ENCODE measurements at regions not wholly inside any gene's neighbourhood (a gene's known extent, or its start where the extent isn't known, plus 50 kb on each side); places are given as distances from the start of the nearest gene placed in this dataset.

GRCh38 chr9:97747201-97747965 is 50.2 kb upstream of the XPA start:
- DNase-seq: no peak

GRCh38 chr9:97748525-97748924 is 51.4 kb upstream of the XPA start:
- DNase-seq: no peak

- no peak for DNase-seq
These were observed 52.8 kb upstream of the XPA start for GRCh38 chr9:97749928-97750327.

DNA sequence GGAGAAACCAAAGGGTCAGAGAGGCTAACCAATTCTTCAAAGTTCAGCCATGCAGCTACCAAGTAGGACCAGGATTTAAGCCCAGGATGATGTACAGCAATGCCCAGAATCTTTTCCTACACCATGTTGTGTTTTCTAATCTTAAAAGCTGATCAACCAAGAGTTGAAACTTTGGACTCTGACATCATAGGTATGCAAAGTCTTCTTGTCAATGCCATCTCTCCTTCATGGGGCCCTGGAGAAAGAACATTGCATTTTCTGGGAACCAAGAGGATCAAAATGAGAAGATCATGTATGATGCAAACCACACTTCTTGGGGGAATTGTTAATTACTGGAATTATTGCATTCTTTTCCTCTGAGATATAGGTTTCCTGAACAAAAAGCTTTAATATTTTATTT is 54.4 kb upstream of the XPA start:
- no peak for DNase-seq

DNA sequence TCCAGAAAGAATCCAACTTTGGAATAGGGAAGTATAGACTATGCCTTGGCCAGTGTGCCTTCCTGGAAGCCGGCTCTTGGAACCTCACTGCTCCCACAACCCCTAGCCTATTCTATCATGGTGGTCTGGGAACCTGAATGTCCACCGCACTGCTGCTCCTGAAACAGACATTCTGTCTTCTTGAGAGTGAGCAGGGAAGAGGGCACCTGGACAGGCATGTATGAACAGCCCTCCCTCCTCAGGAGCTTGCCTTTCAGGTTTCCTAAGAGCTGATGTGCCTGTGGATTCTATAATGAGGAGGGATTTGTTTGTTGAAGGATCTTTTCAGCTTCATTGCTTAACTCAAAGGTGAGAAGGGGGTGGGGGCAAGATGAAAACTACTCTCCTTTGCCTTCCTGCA is 55.1 kb upstream of the XPA start:
- no peak for DNase-seq

DNA sequence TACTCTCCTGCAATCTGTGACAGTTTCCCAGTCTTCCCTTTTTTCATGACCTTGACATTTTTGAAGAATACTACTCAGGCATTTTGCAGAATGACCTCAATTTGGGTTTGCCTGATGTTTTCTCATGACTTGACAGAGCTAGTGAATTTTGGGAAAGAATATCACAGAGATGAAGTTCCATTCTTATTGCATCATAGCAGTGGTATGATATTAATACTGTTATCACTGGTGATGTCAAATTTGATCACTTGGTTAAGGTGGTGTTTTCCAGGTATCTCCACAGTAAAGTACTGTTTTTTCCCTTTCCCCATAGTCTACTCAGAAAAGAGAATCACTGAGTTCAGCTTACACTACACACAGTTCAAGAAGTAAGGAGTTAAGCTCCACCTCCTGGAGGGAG is 56.2 kb upstream of the XPA start:
- no peak for DNase-seq

DNA sequence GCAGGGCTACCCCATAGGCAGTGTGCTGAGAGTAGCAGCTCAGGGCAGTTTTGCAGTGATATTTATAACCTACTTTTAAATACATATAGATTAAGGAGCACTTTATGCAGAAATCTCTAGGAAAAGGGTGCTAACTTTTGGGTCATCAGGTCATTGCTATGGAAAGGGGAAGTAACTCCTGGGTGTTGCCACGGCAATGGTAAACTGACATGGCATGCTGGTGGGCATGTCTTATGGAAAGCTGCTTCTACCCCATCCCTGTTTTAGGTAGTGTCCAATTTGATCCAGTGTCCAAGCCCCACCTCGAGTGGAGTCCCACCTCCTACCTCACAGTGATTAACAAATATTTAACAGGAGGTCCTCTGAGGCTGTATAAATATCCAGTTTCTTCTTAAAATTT is 56.8 kb upstream of the XPA start:
- DNase-seq: no peak

- DNase-seq: no peak
These were observed 58.6 kb upstream of the XPA start for GRCh38 chr9:97755618-97756267.

GRCh38 chr9:97756991-97757390 is 59.9 kb upstream of the XPA start:
- no peak for DNase-seq

GRCh38 chr9:97758334-97758916 is 61.3 kb upstream of the XPA start:
- no peak for DNase-seq

DNA sequence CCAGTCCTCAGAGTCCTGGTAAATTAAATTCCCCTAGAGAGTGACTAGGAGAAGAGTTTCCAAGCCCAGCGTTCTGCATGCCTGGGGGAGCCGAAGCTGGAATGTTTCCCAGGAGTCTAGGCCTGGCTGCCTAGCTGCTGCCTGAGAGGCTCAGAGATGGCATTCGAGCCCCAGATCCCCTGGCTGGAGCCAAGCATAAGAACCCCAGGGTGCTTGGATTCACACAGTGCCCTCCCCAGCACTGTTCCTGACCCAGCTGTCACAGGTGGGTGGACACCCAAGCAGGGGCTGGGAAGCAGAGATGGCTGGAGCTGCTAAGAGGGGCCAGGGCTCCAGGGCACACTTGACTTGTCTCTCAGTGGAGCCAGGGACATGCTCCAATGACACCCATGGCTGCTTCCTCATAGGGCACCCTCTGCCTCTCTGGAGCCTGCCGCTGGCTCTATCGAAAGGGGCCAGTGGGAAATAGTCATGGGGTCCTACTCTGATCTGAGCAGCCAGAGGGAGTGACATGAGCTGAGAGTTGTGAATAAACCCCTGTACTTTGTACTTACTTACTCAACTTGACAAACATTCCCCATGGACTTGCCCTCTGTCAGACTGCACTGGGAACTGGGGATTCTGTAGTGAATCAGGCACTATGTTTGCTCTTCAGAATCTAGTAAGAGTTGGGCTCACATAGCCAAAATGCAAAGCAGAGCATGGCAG is 62.6 kb upstream of the XPA start:
- no peak for DNase-seq

GRCh38 chr9:97761056-97761598 is 64.0 kb upstream of the XPA start:
- DNase-seq: no peak

- no peak for DNase-seq
These were observed 64.7 kb upstream of the XPA start for GRCh38 chr9:97761879-97762278.

DNA sequence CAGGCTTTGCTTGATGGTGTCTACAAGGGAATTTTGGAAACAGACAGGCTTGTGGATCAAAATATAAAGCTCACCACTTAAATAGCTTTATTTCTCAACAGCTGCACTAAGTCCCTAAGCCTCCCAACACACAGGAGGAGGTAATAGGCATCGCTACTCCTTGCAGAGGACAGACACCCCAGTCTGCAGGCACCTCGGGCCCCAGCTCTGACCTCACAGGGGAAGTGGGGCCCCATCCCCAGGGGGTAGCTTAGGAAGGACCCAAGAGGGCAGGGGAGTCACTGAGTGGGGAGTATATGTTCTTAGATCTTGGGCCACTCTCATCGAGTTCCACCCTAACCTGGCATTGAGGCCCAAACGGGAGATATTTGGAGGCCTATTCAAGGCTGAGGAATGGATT is 66.7 kb upstream of the XPA start:
- no peak for DNase-seq

DNA sequence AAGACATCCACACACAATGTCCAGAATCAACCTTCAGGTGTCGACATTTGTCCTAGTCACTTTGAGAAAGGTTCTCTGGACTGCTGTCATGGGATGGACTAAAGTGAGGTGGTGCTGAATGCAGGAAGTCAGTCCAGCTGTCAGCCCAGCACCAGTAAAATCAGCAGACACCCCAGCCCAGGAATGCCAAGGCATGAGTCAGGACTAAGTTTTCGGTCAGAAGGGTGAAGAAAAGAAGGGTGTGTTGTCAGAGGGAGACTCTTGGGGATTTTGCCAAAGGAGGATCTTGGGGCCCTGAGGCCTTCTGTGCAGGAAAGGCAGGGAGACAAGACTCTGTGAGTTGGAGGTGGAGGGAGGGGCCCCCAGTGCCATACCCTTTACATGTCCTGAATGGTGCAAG is 69.0 kb upstream of the XPA start:
- DNase-seq: no peak

DNA sequence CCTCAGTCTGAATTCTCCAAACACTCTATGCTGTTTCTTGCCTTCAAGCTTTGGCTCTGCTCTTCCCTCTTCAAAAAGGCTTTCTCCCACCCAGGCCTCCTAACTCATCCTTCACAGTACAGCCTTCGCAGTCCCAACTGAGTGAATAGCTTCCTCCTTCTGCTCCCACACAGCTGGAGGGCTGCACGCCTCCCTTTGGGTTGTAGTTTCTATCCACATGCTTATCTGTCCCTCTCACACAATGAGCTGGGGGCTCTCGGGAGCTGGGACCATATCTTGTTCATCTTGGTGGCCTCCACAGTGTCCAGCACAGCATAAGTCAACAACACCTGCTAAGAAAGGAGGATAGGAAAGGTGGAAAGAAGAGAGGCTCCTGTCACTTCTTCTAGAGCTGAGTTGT is 69.5 kb upstream of the XPA start:
- no peak for DNase-seq

GRCh38 chr9:97767891-97768290 is 70.8 kb upstream of the XPA start:
- no peak for DNase-seq

DNA sequence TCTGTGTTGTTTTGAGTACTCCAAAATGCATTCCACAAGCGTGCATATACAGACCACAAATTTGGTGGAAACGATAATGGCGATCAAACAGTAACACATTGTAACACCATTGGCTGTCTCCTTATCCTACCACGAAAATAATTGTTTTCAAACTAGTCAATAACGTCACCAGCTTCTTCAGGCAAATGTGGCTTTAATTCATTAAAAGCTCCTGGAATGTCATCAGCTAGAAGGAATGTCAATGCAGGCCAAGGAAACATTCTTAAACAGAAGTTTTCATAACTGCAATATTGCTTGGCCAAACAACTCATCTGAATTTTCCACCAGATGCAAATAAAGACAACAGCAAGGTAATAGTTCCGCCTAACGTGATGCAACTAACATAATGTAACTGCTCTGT is 71.6 kb upstream of the XPA start:
- DNase-seq: no peak

DNA sequence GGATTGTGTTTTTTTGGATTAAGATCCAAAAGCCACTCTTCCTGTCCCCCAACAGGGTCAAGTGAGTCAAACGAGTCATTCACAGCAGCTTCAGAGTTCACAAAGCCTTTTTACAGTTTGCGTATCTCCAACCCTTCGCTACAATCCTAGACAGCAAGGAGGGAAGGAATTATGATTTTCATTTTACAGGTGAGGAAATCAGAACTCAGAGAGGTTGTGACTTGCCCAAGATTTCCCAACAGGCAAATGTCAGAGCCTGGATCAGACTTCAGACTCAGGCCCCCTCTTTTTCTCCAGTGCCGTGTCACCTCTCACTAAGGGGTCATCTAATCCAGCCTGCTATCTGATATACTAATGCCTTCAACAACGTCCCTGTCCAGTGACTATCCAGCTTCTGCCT is 72.1 kb upstream of the XPA start:
- DNase-seq: no peak

DNA sequence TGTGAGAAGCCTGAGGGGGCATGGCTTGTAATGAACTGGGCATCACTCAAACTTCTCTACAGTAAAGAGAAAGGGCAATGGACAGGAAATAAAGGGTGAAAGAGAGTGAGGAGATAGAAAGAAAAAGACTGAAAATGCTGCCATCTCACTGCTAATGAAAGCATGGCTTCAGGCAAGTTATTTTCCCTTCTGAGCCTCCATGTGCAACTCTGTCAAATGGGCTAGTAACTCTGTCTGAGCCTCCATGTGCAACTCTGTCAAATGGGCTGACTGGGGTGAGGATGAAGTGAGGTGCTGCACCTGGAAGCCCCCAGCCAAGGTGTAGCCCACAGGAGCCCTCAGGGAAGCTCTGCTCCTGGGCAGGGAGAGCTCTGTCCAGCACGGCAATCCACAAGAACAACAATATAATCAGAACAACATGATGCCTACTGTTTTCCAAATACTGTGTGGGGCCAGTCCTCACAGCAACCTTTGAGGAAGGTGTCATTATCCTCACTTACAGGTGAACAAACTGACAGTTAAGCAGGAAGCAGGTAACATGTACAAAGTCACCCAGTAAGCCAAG is 73.8 kb upstream of the XPA start:
- no peak for DNase-seq

GRCh38 chr9:97771641-97772040 is 74.5 kb upstream of the XPA start:
- no peak for DNase-seq

DNA sequence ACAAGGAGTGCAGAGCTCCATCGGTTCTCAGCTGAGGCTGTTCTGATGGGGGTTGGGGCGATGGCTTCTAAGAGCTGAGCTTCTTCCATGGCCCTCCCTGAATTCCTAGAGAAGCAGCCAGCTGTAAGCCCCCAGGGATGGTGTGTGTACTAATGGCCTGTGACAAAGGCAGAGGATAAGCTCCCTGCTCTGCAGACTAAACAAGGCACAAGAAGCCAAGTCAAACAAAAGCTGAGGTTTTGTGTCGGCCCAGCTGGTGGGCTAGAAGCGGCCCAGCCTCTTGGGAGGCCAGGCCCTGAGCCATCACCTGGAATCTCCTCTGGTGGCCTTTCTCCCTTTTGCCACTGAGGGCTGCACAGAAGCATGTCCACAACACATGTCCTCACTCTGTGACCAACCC is 75.0 kb upstream of the XPA start:
- DNase-seq: no peak

DNA sequence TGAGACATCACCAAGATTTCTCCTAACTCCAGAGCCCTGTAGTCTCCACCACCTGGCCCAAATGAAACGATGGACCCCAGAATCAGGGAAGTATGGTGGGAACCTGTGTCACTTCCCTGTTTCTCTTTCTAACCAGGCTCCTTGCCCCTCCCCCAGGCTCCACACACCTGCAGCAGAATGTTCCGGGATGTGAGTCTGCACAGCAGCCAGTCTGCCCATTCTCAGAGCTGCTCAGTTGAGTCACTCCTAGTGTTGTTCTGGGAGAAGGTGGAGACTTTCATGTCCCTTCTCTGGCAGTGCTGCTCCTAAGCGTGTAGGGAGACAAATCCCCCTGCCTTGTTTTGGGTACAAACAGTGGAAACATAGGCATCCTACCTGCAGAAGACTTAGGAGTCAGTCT is 76.0 kb upstream of the XPA start:
- no peak for DNase-seq
